Activated CD4-positive, alpha-beta T cell treated with anti-CD3 and anti-CD28 coated beads for 48 hours (primary cell): ENCODE measurements at regions not wholly inside any gene's neighbourhood (a gene's known extent, or its start where the extent isn't known, plus 50 kb on each side); places are given as distances from the start of the nearest gene placed in this dataset.

Source experiments
- DNase-seq: peaks from one replicate; pipeline ENCODE4 v3.0.0-alpha.2; 2020

DNA sequence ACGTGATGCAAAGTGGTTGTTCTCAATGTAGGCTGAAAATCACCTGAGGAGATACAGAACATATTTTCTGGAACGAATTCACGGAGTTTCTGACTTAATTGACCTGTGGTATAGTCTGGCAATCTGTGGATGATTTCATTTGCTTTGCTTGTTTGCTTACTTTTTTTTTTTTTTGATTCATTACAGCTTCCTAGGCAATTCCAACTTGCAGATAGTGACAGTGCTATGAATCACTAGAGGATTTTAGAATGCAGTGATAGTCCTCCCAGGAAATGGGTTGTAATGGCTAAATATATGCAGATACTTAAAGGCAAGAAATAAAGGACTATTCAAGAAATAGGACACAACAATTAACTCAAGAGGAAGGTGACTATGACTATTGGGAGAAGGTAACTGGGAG, 1378.1 kb upstream of the PRMT6 start:
- no peak for DNase-seq

DNA sequence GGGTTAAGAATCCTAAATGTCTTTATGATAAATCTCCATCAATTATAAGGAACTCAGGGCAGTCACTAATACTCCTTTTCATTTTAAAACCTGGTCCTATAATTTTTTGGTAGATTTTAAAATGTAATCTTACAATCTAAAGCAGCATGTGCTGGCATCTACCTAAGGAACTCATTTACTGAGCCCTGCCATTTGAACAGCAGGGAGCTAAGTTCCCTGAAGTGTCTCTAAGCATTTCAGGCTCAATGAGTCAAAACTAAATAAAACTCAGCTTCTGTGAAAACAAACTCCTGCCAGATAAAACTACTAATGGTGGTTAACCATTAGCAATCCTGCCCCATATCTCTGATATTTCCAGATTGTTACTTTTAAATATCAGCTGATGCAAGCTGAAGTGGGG, 1371.8 kb upstream of the PRMT6 start:
- DNase-seq: no peak

DNA sequence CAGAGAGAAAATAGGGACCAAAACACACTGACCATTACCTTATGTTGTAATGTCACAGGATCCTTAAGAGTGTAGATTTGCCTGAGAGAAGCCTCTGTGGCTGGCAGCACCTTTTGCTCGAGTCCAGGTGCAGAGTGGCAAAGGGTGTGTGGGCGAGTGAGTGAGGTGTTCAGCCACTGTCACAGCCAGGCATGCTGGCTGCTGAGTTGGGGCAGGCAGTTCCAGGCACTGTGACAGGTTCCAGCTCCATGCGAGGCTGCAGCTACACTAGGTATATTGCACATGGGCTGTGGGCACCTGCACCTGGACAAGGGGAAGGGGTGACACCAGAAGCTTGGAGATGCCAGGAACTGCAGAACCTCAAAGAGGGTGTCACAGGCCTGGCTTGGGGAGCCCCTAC, 1370.4 kb upstream of the PRMT6 start:
- DNase-seq: no peak

DNA sequence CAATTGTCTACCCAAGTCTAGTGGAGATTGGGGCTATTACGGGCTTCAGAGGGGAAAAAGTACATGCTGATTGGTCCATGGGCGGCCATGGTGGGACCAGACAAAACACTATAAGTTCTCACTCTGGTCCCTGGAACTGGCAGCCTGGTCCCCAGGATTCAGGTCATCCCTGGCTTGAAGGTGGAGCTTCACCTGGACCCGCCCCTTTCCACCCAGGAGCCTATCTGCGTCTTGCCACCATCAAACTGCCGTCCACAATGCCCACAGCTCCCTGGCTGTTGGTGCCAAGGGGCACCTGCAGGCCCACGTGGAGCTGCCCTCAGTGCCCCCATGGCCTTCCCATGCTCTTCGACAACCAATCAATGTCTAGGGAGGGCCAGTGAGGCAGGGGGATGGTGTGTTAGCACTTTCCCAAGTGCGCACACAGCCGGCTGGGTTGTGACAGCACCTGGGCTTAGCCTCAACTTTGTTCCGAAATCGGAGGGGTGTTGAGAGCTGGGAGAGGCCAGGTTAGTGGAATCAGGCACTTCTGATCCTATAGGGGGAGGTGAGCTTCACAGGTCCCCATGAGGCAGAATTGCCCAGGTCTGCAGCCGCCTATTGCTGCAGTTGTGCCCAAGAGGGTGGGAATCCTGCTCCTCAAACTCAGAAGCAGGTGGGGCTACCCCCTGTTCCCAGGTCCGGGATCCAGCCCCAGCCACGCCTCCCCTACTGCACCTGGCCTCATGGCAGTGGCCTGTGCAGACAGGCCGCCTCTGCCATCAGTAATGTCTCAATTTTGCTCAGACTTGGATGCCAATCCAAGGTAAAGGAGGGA, 1369.4 kb upstream of the PRMT6 start:
- no peak for DNase-seq

DNA sequence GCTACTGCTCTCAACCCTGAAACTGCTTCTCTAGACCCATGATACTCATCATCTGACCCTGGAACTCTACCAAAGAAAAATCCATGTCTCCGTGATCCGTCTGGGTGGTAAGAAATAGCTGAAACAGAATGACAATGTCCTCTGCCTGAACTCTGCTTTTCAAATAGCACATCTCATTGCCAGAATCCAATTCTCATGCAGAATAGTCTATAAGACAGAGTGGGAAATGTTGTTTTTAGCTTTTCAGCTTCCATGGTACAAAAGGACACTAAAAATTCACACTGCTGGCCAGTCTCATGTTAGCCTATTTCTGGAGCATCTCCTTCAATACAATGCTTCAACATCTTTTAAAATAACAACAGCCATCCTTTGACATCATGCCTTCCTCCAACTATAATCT, 1355.8 kb upstream of the PRMT6 start:
- DNase-seq: no peak

DNA sequence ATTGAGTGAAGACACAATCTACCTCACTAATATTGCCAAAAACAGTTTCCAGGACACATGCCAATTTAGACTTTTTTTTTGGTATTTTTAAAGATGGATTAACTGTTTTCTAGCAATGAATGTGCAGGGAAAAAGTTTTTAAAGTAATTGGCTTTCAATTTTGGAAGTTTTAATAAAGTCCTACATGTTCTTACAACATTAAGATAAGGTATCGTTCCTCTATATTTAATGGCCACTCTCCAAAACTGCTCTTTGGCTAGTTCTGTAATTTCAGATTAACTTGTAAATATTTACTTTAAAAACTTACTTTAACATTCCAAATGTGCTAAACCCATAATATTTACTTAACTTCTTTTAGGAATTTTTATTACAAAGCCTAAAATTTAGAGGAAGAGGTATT, 1332.2 kb upstream of the PRMT6 start:
- no peak for DNase-seq

DNA sequence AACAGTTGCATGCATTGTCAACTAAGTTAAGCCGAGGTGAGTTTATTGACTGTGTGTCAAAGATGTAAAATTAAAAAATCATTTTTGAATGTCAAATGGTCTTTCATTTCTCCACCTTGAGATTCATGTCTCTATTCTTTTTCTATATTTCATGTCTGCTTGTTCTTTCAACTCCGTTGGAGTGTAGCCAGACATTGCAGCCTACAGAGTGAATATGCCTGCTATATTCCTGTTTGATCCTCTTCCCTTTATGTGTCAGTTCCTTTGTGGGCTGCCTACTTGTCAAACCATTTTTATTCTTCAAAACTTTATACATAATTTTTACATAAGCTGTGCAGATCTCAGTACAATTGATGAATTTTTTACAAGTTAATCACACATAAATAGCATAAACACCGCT, 1325.8 kb upstream of the PRMT6 start:
- DNase-seq: no peak

DNA sequence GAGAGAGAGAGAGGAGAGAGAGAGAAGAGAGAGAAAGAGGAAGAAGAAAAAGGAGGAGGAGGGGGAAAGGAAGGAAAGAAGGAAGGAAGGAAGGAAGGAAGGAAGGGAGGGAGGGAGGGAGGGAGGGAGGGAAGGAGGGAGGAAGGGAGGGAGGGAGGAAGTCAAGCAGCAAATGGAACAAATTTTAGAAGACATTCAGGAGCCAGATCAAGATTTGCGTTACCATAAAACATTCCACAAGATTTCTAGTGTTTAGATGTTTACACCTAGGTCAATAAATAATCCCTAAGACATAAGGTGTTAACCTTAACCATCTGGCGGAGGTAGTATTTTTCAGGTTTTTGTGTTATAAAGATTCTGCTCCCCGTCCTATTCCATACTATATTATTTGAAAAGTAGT, 1320.1 kb upstream of the PRMT6 start:
- no peak for DNase-seq

DNA sequence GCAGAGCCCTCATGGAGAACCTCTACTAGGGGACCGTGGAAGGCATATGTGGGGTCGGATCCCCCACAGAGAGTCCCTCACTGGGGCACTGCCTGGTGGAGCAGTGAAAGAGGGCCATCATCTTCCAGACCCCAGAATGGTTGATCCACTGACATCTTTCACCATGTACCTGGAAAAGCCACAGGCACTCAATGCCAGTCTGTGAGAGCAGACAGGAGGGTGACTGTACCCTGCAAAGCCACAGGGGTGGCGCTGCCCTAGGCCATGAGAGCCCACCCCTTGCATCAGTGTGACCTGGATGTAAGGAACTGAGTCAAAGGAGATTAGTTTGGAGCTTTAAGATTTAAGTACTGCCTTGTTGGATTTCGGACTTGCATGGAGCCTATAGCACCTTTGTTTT, 1276.7 kb upstream of the PRMT6 start:
- no peak for DNase-seq

DNA sequence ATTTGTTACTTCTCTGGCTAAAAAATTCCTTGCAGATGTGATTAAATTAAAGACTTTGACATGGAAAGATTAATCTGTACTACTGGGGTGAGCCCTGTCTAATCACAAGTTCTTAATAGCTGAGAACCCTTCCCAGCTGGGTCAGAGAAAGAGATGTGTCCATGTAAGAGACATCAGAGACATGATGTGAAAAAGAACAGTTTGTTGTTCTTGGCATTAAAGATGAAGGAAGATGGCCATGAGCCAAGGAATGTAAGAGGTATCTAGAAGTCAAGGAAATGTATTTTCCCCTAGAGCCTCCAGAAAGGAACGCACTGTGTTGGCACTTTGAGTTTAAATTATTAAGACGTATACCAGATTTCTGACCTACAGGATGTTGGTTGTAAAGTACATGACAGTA, 1271.5 kb upstream of the PRMT6 start:
- DNase-seq: no peak

DNA sequence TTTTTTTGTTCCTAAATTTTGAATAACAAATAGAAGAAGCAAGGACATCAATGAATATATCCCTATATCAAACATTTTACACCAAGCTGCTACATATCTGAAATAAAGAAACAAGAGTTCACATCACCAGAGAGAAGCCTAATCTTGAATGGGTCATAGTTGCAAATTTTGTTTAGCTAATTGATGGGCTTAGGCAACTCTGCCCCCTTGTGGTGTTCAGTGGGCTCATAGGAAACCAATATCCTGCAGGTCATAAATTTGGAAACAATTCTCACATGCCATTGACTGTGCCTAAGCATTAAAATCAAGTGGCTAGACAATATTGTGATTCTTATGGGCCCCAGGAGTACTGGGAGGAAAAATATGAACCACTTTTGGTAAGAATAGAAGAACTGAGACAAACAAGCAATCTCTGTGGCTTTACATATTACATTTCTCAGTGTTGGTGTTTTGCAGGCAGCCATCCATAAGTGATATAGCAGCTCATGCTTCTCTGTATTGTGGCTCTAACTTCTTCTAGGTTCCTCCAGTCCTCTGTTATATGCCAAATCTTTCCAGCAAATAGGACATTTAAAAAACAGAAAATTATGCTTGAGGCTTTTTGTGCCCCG, 1262.8 kb upstream of the PRMT6 start:
- peak; percentile 32 for DNase-seq

DNA sequence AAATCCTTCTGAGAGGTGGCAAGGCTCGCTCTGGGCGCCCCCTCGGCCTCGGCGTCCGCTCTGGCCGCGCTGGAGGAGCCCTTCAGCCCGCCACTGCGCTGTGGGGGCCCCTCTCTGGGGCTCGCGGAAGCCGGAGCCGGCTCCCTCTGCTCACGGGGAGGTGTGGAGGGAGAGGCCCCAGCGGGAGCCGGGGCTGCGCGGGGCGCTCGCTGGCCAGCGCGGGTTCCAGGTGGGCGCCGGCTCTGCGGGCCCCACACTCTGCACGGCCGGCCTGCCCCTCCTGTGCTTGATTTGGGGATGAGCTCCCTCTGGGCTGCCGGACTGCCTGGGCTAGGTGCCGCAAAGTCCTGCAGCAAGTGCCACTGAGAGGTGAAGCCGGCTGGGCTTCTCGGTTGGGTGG, 1260.7 kb upstream of the PRMT6 start:
- no peak for DNase-seq

DNA sequence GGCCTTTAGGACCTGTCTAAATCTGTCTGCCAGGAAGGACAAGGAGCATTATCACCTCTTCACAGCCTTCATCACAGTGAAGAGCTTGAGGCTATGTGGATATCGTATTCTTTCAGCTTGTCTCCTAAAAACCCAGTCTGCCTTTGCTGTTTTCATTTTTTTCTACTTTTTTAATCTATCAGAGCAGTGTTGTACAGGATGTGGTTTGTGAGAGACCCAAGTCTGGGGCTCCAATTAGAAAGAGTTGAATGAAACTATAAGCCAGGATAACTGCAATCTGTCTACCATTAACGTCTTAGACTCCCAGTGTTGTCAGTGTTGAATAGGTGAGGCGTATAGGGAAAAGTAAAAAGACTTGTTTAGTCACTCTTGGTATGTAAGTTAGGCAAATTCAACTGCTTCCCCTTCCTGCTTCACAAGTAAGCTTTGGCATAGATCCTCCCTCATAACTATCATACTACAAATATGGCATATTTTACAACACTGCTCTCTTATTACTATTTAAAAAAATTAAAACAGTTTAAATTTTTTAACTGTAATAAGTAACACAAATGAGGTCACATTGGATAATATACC, 1225.8 kb upstream of the PRMT6 start:
- no peak for DNase-seq

DNA sequence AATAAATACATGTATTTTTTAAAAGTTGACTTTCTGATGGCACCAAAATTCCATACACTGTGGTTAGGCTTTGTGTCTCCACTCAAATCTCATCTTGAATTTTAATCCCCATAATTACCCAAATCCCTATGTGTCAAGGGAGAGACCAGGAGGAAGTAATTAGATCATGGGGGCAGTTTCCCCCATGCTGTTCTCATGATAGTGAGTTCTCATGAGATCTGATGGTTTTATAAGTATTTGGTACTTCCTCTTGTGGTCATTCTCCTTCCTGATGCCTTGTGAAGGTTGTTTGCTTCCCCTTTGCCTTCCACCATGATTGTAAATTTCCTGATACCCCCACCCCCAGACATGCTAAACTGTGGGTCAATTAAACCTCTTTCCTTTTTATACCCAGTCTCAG, 1218.4 kb upstream of the PRMT6 start:
- DNase-seq: no peak

DNA sequence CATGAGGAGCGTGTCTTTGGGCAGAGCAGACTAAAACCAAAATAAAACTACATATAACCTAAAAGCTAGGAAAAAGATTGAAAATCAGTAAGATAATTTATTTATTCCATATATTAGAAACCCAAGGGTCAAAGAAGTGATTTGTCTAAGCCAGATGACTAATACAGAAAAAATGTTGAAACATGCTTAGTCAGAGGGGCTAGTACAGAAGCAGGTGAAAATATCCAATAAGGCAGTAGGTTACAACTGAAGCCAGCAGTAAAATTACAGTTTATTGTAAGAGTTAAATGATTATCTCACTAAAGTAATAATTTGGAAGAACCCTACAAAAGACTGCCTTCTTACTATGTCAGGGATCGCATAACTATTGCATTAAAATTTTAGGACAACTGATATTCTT, 1190.9 kb upstream of the PRMT6 start:
- DNase-seq: no peak

DNA sequence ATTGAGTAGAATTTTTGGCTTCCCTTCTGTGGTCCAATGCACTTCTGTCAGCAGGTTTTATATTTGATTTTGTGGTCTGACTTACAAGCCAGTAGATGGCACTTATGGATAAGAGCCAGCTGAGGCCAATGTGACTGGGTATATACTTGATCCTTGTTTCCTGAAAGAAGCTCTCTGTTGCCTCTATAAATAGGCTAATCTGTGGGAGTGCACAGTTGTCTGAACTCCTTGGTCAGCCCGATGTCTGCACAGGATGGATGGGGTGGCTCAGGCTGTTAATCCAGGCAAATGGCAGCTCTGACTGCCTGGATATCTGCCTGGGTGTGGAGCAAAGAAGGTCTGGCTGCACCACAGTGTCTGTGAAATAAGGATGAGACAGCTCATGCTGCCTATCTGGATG, 1183.7 kb upstream of the PRMT6 start:
- no peak for DNase-seq

DNA sequence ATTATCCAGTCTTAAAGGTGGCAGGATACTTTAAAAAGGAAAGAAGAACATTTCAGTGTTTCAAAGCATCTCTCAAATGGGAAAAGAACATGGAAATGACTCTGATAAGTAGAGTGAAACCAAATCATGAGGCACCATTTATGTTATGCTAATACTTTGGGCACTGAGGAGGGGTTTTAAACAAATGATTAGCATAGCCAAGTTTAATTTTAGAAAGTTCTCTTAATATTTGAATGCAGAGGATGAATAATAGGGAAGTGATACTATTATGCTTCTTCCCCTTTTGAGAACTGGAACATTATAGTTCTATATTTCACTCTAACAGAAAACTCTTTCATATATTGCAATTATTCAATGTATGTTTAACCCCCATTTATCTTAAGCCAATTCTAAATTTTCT, 1181.9 kb upstream of the PRMT6 start:
- DNase-seq: no peak

DNA sequence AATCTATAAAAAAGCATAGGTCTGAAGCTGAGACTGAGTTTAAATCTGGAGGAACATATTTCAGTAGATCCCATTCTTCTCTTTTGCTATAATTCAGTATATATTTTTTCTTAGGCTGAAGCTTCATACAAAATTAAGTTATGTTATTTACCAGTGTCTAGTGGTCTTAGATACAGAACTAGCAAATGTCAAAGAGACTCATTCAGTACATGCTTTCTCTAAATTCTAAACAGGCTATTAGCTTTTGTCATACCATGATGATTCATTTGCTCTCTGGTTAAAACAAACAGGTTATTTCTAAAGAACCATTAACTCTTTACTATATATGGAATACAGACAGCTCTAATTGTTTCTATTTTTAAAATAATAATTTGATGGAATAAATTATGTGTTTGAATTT, 1170.2 kb upstream of the PRMT6 start:
- no peak for DNase-seq

DNA sequence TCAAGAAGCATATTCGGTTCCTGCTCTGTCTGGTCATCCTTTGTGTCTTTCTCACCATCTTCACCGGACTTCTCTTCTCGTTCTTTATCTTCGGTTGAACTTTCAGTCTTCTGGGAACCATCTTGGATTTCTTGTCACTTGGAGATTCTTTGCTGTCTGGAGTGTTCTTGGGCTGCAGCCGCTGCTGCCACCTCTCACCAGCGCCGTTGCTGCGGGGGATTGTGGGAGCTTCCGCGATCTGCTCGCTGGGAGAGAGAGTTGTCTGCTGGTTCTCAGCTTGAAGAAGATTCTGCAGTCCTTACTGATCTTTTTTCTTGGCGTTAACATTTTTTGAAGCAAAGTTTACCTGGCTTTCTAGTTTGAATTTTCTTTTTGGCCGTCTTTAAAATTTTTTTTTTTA, 1165.2 kb upstream of the PRMT6 start:
- DNase-seq: no peak

DNA sequence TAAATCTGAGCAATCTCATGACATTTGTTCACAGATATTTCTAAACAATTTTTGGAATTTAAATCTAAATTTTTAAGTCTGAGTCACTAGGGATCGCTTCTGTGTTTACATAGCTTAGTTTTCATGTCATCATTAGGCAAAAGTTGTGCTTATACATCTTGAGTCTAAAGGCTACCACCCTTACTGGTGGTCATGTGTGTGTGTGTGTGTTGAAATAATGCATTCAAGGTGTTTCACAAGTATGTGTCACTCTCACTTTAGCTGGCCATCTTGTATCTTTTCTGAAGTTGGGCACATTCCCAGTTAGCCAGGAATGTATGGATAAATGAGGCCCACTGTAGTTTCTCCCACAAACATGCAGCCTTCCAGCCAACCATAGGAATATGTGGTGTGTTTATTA, 1162.5 kb upstream of the PRMT6 start:
- DNase-seq: no peak

DNA sequence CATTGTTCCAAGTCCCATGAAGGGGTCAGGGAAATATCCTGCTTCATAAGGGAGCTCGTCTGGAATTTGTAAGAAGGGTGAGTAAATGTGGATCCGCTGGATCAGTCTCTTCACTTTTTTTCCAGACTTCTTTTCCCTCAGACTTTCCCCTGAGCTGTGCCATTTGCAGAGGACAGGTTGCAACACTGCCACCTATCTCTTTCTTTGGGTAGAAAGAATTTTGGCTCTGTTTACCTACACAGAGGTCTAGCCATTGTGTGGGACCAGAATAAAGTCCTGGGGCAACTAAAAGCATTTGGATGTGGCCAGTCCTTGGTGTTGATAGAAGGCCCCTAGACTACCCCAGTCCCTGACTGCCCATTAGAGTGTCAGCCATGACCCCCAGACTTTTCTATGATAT, 1146.7 kb upstream of the PRMT6 start:
- no peak for DNase-seq

DNA sequence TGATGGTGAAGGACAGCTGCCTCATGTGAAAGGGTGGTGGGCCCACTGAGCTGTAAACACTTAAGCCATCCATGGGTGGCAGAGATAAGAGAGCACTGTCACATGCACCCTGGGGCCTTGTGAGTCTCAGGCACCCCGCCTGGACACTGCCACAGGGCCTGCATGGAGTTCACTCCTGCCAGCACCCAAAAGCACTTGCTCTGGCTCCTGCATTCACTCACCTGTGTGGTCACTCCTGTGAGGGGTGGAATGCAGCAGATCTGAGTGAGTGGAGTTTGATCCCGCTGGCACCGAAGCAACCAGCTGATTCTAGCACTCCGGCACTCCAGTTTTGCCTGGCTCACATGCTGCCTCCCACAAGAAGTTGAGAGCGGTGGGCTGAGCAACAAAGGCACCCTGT, 1142.1 kb upstream of the PRMT6 start:
- no peak for DNase-seq

DNA sequence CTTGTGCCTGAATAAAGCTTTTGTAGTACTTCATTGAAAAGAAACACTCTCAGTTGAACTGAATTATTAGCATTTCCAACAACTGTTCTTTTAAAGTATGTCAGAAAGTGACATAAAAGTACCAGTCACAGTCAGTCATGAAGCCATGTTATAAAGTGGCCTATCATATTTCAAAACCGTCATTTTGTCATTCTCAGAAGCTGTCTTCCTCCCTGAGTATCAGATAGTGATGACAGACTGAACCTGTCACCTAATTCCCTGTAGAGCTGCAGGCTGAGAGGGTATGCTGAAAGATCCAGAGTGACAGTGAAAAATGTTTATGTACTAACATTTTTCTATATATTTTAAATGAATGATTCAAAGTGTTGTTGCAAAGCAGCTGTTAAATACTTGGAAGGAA, 1121.7 kb upstream of the PRMT6 start:
- no peak for DNase-seq

DNA sequence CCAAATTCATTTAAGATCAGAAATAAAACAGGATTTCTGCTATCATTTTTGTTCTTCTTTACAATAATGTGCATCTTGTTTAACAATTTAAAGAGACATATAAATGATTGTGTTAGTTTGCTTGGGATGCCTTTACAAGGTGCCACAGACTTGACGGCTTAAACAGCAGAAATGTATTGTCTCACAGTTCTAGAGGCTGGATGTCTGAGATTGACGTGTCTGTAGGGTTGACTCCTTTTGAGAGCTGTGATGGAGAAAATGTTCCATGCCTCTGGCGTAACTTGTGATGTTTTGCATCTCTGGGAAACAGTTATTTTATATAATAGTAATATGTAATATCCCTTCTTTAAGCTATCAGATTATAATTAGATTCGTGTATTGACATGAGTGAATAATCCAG, 1091.6 kb upstream of the PRMT6 start:
- no peak for DNase-seq

DNA sequence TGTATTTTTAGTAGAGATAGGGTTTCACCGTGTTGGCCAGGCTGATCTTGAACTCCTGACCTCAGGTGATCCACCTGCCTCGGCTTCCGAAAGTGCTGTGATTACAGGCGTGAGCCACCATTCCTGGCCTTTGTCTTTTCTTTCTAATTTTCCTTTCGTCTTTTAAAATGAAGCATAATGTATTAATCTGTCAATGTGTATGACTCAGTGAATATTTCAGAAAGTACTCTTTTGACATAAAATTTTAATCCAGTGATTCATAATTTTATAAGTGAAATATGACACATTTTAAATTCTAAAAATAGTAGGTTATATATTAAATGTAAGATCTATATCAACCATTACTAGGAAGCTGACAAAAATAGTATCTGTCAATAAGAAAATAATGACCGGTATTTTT, 1059.0 kb upstream of the PRMT6 start:
- DNase-seq: no peak
